ENCODE measurements at regions not wholly inside any gene's neighbourhood (a gene's known extent, or its start where the extent isn't known, plus 50 kb on each side); places are given as distances from the start of the nearest gene placed in this dataset.

DNA sequence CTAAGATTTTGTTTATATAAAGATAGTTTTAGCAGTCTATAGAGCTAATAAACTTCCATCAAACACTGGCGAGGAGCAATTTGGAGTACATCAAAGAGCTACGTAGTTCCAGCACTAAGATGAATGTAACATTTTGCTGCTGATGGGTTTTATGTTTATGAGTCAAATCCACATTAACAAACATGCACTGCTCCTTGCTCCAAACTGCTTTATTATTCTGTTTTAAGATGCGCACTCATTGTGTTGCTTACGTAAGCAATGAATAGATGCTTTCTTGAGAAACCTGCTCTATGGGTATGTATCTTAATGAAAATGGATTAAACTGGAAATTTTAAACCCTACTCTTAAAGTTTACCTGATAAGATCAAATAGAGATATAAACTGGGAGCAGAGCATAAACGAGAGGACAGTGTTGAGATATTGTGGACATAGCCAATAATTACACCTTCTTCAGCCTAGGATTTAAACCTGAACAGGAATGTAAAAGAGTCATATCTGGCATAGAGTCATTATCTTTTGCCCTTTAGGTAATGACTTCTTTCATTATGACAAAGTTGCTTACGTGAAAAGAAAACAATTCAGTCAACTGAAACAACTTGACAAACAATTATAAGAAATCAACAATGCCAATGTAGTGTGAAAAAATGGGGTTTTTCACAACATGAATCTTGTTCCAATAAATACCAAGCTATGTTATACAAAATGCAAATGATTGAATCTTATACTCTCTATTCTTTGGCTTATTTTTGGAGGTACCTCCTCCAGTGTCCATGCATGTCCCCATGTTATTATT, 153.5 kb upstream of the MTPN start:
- Histone ChIP-seq H3K4me2 (no peak overlapping the region), H3K4me1 (no peaks in the 10 kb centered on the region), H3K27ac (no peak overlapping the region), H3K4me3 (no peak overlapping the region), H3K9me3 (no peaks in the 10 kb centered on the region)
- no peak for ATAC-seq
- FAIRE-seq, result no peak
- CTCF ChIA-PET, result no interaction called here
- WGBS (ENCODE audit: missing lambda C conversion rate), result 18% methylated on average over 6 of the region's 6 CpGs
- no peak for DNase-seq (ENCODE audit: low read depth in 1 of 2, low spot score in 1 of 2)
- POLR2A ChIA-PET, result no interaction called here
- no peak for TF ChIP-seq USF2 (IDR thresholded peaks at IDR 0.05)
- no peak for TF ChIP-seq JUNB (IDR thresholded peaks at IDR 0.05)
- no peak for TF ChIP-seq ZSCAN20 (CRISPR knock-in tag; IDR thresholded peaks at IDR 0.05)
- TF ChIP-seq E2F6 (IDR thresholded peaks at IDR 0.05; ENCODE audit: borderline replicate concordance, low read depth), result no peak
- no peak for TF ChIP-seq NFE2L2 (conservative IDR thresholded peaks at IDR 0.05; ENCODE audit: low read length)
- no peak for TF ChIP-seq RAD21 (conservative IDR thresholded peaks at IDR 0.05 in 1 of 2, IDR thresholded peaks at IDR 0.05 in 1 of 2)
- TF ChIP-seq BCL3 (IDR thresholded peaks at IDR 0.05), result no peak
- TF ChIP-seq, protein P1, sequence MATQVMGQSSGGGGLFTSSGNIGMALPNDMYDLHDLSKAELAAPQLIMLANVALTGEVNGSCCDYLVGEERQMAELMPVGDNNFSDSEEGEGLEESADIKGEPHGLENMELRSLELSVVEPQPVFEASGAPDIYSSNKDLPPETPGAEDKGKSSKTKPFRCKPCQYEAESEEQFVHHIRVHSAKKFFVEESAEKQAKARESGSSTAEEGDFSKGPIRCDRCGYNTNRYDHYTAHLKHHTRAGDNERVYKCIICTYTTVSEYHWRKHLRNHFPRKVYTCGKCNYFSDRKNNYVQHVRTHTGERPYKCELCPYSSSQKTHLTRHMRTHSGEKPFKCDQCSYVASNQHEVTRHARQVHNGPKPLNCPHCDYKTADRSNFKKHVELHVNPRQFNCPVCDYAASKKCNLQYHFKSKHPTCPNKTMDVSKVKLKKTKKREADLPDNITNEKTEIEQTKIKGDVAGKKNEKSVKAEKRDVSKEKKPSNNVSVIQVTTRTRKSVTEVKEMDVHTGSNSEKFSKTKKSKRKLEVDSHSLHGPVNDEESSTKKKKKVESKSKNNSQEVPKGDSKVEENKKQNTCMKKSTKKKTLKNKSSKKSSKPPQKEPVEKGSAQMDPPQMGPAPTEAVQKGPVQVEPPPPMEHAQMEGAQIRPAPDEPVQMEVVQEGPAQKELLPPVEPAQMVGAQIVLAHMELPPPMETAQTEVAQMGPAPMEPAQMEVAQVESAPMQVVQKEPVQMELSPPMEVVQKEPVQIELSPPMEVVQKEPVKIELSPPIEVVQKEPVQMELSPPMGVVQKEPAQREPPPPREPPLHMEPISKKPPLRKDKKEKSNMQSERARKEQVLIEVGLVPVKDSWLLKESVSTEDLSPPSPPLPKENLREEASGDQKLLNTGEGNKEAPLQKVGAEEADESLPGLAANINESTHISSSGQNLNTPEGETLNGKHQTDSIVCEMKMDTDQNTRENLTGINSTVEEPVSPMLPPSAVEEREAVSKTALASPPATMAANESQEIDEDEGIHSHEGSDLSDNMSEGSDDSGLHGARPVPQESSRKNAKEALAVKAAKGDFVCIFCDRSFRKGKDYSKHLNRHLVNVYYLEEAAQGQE (IDR thresholded peaks at IDR 0.05), result no peak
- TF ChIP-seq HEYL (CRISPR knock-in tag; IDR thresholded peaks at IDR 0.05), result no peak
- TF ChIP-seq HOXB5 (CRISPR knock-in tag; IDR thresholded peaks at IDR 0.05), result no peak
- TF ChIP-seq TFCP2L1 (CRISPR knock-in tag; IDR thresholded peaks at IDR 0.05), result no peak
- no peak for TF ChIP-seq FOXS1 (CRISPR knock-in tag; IDR thresholded peaks at IDR 0.05)
- no peak for TF ChIP-seq ESRRA (IDR thresholded peaks at IDR 0.05; ENCODE audit: borderline replicate concordance, low read length)
- TF ChIP-seq, protein P2, sequence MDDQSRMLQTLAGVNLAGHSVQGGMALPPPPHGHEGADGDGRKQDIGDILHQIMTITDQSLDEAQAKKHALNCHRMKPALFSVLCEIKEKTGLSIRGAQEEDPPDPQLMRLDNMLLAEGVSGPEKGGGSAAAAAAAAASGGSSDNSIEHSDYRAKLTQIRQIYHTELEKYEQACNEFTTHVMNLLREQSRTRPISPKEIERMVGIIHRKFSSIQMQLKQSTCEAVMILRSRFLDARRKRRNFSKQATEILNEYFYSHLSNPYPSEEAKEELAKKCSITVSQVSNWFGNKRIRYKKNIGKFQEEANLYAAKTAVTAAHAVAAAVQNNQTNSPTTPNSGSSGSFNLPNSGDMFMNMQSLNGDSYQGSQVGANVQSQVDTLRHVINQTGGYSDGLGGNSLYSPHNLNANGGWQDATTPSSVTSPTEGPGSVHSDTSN (IDR thresholded peaks at IDR 0.05), result no peak
- TF ChIP-seq CBX2 (IDR thresholded peaks at IDR 0.05; ENCODE audit: borderline replicate concordance, low read depth), result no peak
- TF ChIP-seq RNF2 (IDR thresholded peaks at IDR 0.05; ENCODE audit: borderline replicate concordance, low read depth), result no peak
- no peak for TF ChIP-seq ZNF302 (CRISPR knock-in tag; IDR thresholded peaks at IDR 0.05)
- no peak for TF ChIP-seq NPAS2 (CRISPR knock-in tag; IDR thresholded peaks at IDR 0.05; ENCODE audit: borderline replicate concordance)
- TF ChIP-seq HDAC2 (IDR thresholded peaks at IDR 0.05), result no peak
